PC-3 (cell line): ENCODE measurements at regions not wholly inside any gene's neighbourhood (a gene's known extent, or its start where the extent isn't known, plus 50 kb on each side); places are given as distances from the start of the nearest gene placed in this dataset.

Source experiments
- EZH2 ChIP-seq: fragments of 300-600 bp; sonication (generic); IDR thresholded peaks from one replicate; pipeline ENCODE4 v1.6.1; 2017; ENCODE audit warnings: antibody characterized with exemption, mild to moderate bottlenecking, low read length; ENCODE audit not compliant: unreplicated experiment
- TF ChIP-seq, protein P1 (sequence below): fragments of 300-600 bp; sonication (generic); conservative IDR thresholded peaks from 2 replicates; pipeline ENCODE4 v1.5.1; 2017; ENCODE audit warnings: antibody characterized with exemption, low read depth, mild to moderate bottlenecking, low read length

DNA sequence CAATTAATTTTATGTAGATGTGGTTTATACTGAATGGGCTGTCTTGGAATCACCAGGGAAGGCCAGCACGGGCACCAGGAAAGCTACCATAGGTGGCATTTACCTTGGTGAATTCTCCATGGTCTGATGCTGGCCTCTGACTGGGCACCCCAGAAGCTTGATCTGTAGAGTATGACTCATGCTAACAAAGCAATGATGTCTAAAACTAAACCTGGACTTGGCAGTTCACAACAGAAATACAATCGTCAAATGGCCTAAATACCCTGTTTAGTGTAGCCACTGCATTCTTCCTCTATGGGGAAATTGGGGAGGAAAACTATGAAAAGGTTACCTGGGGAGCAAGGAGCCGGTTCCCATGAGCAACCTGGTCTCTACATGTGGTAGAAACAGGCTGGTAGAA is 98.0 kb downstream of the ATPSCKMT start:
- TF ChIP-seq, protein P1, sequence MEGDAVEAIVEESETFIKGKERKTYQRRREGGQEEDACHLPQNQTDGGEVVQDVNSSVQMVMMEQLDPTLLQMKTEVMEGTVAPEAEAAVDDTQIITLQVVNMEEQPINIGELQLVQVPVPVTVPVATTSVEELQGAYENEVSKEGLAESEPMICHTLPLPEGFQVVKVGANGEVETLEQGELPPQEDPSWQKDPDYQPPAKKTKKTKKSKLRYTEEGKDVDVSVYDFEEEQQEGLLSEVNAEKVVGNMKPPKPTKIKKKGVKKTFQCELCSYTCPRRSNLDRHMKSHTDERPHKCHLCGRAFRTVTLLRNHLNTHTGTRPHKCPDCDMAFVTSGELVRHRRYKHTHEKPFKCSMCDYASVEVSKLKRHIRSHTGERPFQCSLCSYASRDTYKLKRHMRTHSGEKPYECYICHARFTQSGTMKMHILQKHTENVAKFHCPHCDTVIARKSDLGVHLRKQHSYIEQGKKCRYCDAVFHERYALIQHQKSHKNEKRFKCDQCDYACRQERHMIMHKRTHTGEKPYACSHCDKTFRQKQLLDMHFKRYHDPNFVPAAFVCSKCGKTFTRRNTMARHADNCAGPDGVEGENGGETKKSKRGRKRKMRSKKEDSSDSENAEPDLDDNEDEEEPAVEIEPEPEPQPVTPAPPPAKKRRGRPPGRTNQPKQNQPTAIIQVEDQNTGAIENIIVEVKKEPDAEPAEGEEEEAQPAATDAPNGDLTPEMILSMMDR: no peak
- TF ChIP-seq EZH2: no peak
